Liver (tissue), 3 donors: ENCODE measurements at regions not wholly inside any gene's neighbourhood (a gene's known extent, or its start where the extent isn't known, plus 50 kb on each side); places are given as distances from the start of the nearest gene placed in this dataset.

Source experiments
- ATF3 ChIP-seq: IDR thresholded peaks from 2 replicates; pipeline ENCODE4 v1.6.1; 2016; ENCODE audit warnings: antibody characterized with exemption
- CTCF ChIP-seq: fragments of 150-350 bp; IDR thresholded peaks from 2 replicates; pipeline ENCODE4 v1.5.1; 2017; ENCODE audit warnings: improper control_type of control experiment, low read depth, low read length; ENCODE audit not compliant: missing input control
- GABPA ChIP-seq, 2 donors: IDR thresholded peaks in 1 of 2; conservative IDR thresholded peaks in 1 of 2; 2 replicates each; pipeline ENCODE4 v1.6.1; 2016; ENCODE audit warnings: antibody characterized with exemption in 2 of 2, mild to moderate bottlenecking in 1 of 2, moderate library complexity in 1 of 2
- JUND ChIP-seq, 2 donors: IDR thresholded peaks; 2 replicates each; pipeline ENCODE4 v1.6.1; 2016; ENCODE audit warnings: antibody characterized with exemption in 2 of 2
- MAX ChIP-seq: IDR thresholded peaks from 2 replicates; pipeline ENCODE4 v1.6.1; 2016; ENCODE audit warnings: antibody characterized with exemption
- RAD21 ChIP-seq, 2 donors: IDR thresholded peaks; 2 replicates each; pipeline ENCODE4 v1.6.1; 2016; ENCODE audit warnings: antibody characterized with exemption in 2 of 2, mild to moderate bottlenecking in 2 of 2
- REST ChIP-seq: IDR thresholded peaks from 2 replicates; pipeline ENCODE4 v1.6.1; 2016; ENCODE audit warnings: antibody characterized with exemption, mild to moderate bottlenecking
- RXRA ChIP-seq, 2 donors: IDR thresholded peaks; 2 replicates each; pipeline ENCODE4 v1.6.1; 2017 to 2018; ENCODE audit warnings: antibody characterized with exemption in 2 of 2, mild to moderate bottlenecking in 1 of 2
- SP1 ChIP-seq: IDR thresholded peaks from 2 replicates; pipeline ENCODE4 v1.6.1; 2018; ENCODE audit warnings: antibody characterized with exemption, mild to moderate bottlenecking
- TAF1 ChIP-seq: conservative IDR thresholded peaks from 2 replicates; pipeline ENCODE4 v1.6.1; 2016; ENCODE audit warnings: antibody characterized with exemption, mild to moderate bottlenecking
- YY1 ChIP-seq: IDR thresholded peaks from 2 replicates; pipeline ENCODE4 v1.6.1; 2016; ENCODE audit warnings: antibody characterized with exemption, mild to moderate bottlenecking
- ZBTB33 ChIP-seq: IDR thresholded peaks from 2 replicates; pipeline ENCODE4 v1.6.1; 2016; ENCODE audit warnings: antibody characterized with exemption
- donor health status: healthy.
- donor health status: healthy.

GRCh38 chr5:96609369-96609768, 52.8 kb upstream of the CAST start:
- TF ChIP-seq ATF3 (no peak), CTCF (no peak), ZBTB33 (no peak), TAF1 (no peak), GABPA (IDR thresholded peaks at IDR 0.05 in 1 of 2, conservative IDR thresholded peaks at IDR 0.05 in 1 of 2) (no peak), SP1 (no peak), JUND (IDR thresholded peaks at IDR 0.05) (no peak), MAX (no peak), RAD21 (IDR thresholded peaks at IDR 0.05) (no peak), REST (no peak), RXRA (IDR thresholded peaks at IDR 0.05) (no peak), YY1 (no peak)
